Mammary epithelial cell (primary cell): ENCODE measurements at regions not wholly inside any gene's neighbourhood (a gene's known extent, or its start where the extent isn't known, plus 50 kb on each side); places are given as distances from the start of the nearest gene placed in this dataset.

Experiments
- EZH2 ChIP-seq: IDR thresholded peaks from 2 replicates; pipeline ENCODE4 v1.6.1; 2012; ENCODE audit warnings: low read length, inconsistent platforms, borderline replicate concordance
- TF ChIP-seq, protein P1 (sequence below), 2 donors: IDR thresholded peaks in 1 of 2; conservative IDR thresholded peaks in 1 of 2; 2 replicates each; pipeline ENCODE4 v1.5.1; 2011 to 2012; ENCODE audit warnings: inconsistent platforms in 2 of 2, low read length in 2 of 2, mild to moderate bottlenecking in 2 of 2, control low read depth in 1 of 2, low read depth in 1 of 2; ENCODE audit not compliant: insufficient read depth in 1 of 2; ENCODE audit errors: extremely low read depth in 1 of 2

DNA sequence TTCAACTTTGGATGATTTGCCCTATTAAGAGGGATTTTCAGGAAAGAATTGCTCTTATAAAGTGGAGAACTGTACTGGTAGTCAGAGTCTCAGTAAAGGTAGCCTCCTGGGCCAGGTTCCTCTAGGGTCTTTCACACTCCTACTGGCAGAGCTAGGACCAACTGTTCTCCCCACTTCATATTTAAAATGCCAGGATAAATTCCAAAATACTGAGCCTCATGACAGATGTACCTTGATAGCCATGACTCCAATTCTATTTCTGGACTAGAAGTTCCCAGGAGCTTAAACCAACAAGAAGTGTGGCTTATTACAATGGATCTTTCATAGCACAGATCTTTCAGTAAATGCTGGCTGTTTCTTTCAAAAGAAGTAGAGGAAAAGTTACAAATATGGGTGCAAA, 126.5 kb downstream of the C12orf75 start:
- TF ChIP-seq, protein P1, sequence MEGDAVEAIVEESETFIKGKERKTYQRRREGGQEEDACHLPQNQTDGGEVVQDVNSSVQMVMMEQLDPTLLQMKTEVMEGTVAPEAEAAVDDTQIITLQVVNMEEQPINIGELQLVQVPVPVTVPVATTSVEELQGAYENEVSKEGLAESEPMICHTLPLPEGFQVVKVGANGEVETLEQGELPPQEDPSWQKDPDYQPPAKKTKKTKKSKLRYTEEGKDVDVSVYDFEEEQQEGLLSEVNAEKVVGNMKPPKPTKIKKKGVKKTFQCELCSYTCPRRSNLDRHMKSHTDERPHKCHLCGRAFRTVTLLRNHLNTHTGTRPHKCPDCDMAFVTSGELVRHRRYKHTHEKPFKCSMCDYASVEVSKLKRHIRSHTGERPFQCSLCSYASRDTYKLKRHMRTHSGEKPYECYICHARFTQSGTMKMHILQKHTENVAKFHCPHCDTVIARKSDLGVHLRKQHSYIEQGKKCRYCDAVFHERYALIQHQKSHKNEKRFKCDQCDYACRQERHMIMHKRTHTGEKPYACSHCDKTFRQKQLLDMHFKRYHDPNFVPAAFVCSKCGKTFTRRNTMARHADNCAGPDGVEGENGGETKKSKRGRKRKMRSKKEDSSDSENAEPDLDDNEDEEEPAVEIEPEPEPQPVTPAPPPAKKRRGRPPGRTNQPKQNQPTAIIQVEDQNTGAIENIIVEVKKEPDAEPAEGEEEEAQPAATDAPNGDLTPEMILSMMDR (conservative IDR thresholded peaks at IDR 0.05 in 1 of 2, IDR thresholded peaks at IDR 0.05 in 1 of 2; ENCODE audit: extremely low read depth in 1 of 2, insufficient read depth in 1 of 2, low read depth in 1 of 2, low read length in 2 of 2): no peak
- TF ChIP-seq EZH2: no peak
